ENCODE measurements at regions not wholly inside any gene's neighbourhood (a gene's known extent, or its start where the extent isn't known, plus 50 kb on each side); places are given as distances from the start of the nearest gene placed in this dataset.

GRCh38 chr10:84571146-84571545 lies 242.8 kb downstream of the CCSER2 start:
- no peaks in the 10 kb centered on the region for H3K9me3 Mint-ChIP-seq
- no peak for DNase-seq
- peaks cover 6% of the 10 kb centered on the region for H3K27me3 Mint-ChIP-seq (ENCODE audit: low read depth)
- H3K4me3 Mint-ChIP-seq = no peak overlapping the region
- no peak overlapping the region for H3K27ac Mint-ChIP-seq
- H3K36me3 Mint-ChIP-seq (ENCODE audit: low read depth) = no peaks in the 10 kb centered on the region
- CTCF ChIA-PET = no interaction called here
- intact Hi-C loops (cut with micrococcal nuclease) = no loop called here
- H3K4me1 Mint-ChIP-seq (ENCODE audit: low read depth) = no peaks in the 10 kb centered on the region

GRCh38 chr10:84574102-84574501 lies 245.7 kb downstream of the CCSER2 start:
- H3K36me3 Mint-ChIP-seq (ENCODE audit: low read depth) = no peaks in the 10 kb centered on the region
- CTCF ChIA-PET = no interaction called here
- H3K27ac Mint-ChIP-seq = no peak overlapping the region
- no peak overlapping the region for H3K4me3 Mint-ChIP-seq
- H3K9me3 Mint-ChIP-seq = no peaks in the 10 kb centered on the region
- no peak for DNase-seq
- peaks cover under 1% of the 10 kb centered on the region for H3K27me3 Mint-ChIP-seq (ENCODE audit: low read depth)
- intact Hi-C loops (cut with micrococcal nuclease) = no loop called here
- no peaks in the 10 kb centered on the region for H3K4me1 Mint-ChIP-seq (ENCODE audit: low read depth)

GRCh38 chr10:84581976-84582375 lies 253.6 kb downstream of the CCSER2 start:
- CTCF ChIA-PET = no interaction called here

DNA sequence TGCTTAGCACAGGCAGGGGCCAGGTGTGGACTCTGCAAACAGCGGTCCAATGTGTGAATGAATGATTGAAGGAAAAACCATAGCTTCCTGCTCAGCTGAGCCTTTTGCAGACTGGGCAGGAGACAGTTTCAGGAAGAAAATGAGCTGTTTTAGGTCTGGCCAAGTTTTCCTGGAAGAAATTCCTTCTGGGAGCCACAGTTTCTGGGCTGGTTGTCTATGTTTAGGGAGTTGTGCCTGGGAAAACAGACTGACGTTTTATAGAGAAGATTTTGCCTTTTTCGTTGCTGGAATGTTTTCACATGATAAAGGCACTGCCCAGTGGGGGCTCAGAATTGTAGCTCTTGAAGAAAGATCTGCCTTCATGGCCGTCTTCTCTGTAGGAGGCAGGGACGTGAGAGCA lies 255.1 kb downstream of the CCSER2 start:
- intact Hi-C loops (cut with micrococcal nuclease) = no loop called here
- CTCF ChIA-PET = no interaction called here
- Mint-ChIP-seq H3K27me3 (ENCODE audit: low read depth) (peaks cover 3% of the 10 kb centered on the region), H3K9me3 (no peaks in the 10 kb centered on the region), H3K4me3 (no peak overlapping the region), H3K4me1 (ENCODE audit: low read depth) (no peaks in the 10 kb centered on the region), H3K27ac (no peak overlapping the region), H3K36me3 (ENCODE audit: low read depth) (no peaks in the 10 kb centered on the region)
- DNase-seq = no peak

More at GRCh38 chr10:84581976-84582375, 253.6 kb downstream of the CCSER2 start:
- no peak overlapping the region for H3K27ac Mint-ChIP-seq
- no peaks in the 10 kb centered on the region for H3K9me3 Mint-ChIP-seq
- intact Hi-C loops (cut with micrococcal nuclease) = no loop called here
- no peaks in the 10 kb centered on the region for H3K36me3 Mint-ChIP-seq (ENCODE audit: low read depth)
- peaks cover 3% of the 10 kb centered on the region for H3K27me3 Mint-ChIP-seq (ENCODE audit: low read depth)
- no peak overlapping the region for H3K4me3 Mint-ChIP-seq
- no peak for DNase-seq
- no peaks in the 10 kb centered on the region for H3K4me1 Mint-ChIP-seq (ENCODE audit: low read depth)

DNA sequence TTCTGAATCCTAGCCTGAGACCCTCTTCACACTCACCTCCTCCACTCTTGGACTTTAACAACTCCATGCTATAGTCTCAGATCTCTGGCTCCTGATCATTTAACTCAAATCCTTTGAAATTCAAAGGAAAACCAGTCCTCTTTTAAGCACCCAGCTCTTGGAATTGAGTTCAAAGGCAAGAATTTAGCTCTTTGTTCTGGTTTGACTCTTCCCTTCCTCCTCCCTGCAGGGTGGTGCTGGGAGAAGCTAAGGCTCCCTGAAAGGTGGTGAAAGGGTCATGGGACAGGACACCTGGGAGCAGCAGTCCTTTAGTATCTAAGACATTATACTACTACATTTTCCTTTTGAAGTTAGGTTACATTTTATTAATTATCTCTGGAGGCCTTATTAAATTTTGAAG lies 259.4 kb downstream of the CCSER2 start:
- no peak for DNase-seq
- no peak overlapping the region for H3K27ac Mint-ChIP-seq
- no peaks in the 10 kb centered on the region for H3K4me1 Mint-ChIP-seq (ENCODE audit: low read depth)
- no peaks in the 10 kb centered on the region for H3K9me3 Mint-ChIP-seq
- H3K27me3 Mint-ChIP-seq (ENCODE audit: low read depth) = no peaks in the 10 kb centered on the region
- no peak overlapping the region for H3K4me3 Mint-ChIP-seq
- intact Hi-C loops (cut with micrococcal nuclease) = no loop called here
- CTCF ChIA-PET = interaction anchor here (0.6 kb wide), 1 partner anchor 11 kb away, joined by 3 read pairs; no protein-coding TSS in a partner anchor
- no peaks in the 10 kb centered on the region for H3K36me3 Mint-ChIP-seq (ENCODE audit: low read depth)

DNA sequence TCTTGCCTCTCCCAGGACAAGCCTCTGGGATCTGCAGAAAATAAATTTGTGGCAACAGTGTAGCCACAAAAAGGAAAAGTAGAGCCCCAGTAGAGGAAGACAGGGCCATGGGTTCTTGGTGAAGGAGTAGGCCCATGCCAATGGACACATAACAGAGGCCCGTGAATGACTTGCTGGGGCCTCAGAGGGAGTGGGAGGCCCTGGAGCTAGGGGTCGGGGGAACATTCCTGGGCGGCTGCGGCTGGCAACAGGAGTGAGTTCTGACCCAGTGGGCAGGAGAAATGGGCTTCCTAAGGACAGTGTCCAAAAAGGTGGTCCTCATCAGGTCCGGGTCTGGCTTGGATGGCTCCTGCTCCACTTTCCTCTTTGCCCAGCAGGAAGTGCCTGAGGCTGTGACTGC lies 260.0 kb downstream of the CCSER2 start:
- H3K36me3 Mint-ChIP-seq (ENCODE audit: low read depth) = no peaks in the 10 kb centered on the region

GRCh38 chr10:84588971-84589370 lies 260.6 kb downstream of the CCSER2 start:
- CTCF ChIA-PET = no interaction called here

More for the DNA sequence above, 260.0 kb downstream of the CCSER2 start:
- CTCF ChIA-PET = no interaction called here
- Mint-ChIP-seq H3K27me3 (ENCODE audit: low read depth) (peaks cover 3% of the 10 kb centered on the region), H3K9me3 (no peaks in the 10 kb centered on the region), H3K27ac (no peak overlapping the region), H3K4me3 (no peak overlapping the region), H3K4me1 (ENCODE audit: low read depth) (no peaks in the 10 kb centered on the region)
- intact Hi-C loops (cut with micrococcal nuclease) = no loop called here
- no peak for DNase-seq

GRCh38 chr10:84589526-84590205 lies 261.3 kb downstream of the CCSER2 start:
- CTCF ChIA-PET = no interaction called here
- H3K27ac Mint-ChIP-seq = no peak overlapping the region
- H3K4me1 Mint-ChIP-seq (ENCODE audit: low read depth) = no peaks in the 10 kb centered on the region
- H3K36me3 Mint-ChIP-seq (ENCODE audit: low read depth) = no peaks in the 10 kb centered on the region
- no peaks in the 10 kb centered on the region for H3K9me3 Mint-ChIP-seq
- no peak for DNase-seq
- peaks cover 3% of the 10 kb centered on the region for H3K27me3 Mint-ChIP-seq (ENCODE audit: low read depth)
- H3K4me3 Mint-ChIP-seq = no peak overlapping the region
- intact Hi-C loops (cut with micrococcal nuclease) = no loop called here

More at GRCh38 chr10:84588971-84589370, 260.6 kb downstream of the CCSER2 start:
- no peaks in the 10 kb centered on the region for H3K9me3 Mint-ChIP-seq
- no peak overlapping the region for H3K27ac Mint-ChIP-seq
- H3K4me1 Mint-ChIP-seq (ENCODE audit: low read depth) = no peaks in the 10 kb centered on the region
- no peaks in the 10 kb centered on the region for H3K36me3 Mint-ChIP-seq (ENCODE audit: low read depth)
- no peak for DNase-seq
- intact Hi-C loops (cut with micrococcal nuclease) = no loop called here
- H3K4me3 Mint-ChIP-seq = no peak overlapping the region
- H3K27me3 Mint-ChIP-seq (ENCODE audit: low read depth) = peaks cover 3% of the 10 kb centered on the region

- H3K27me3 Mint-ChIP-seq (ENCODE audit: low read depth) = peaks cover 5% of the 10 kb centered on the region
- H3K27ac Mint-ChIP-seq = no peak overlapping the region
- no peaks in the 10 kb centered on the region for H3K36me3 Mint-ChIP-seq (ENCODE audit: low read depth)
- no peaks in the 10 kb centered on the region for H3K4me1 Mint-ChIP-seq (ENCODE audit: low read depth)
- intact Hi-C loops (cut with micrococcal nuclease) = no loop called here
- no peak for DNase-seq
- CTCF ChIA-PET = no interaction called here
- H3K4me3 Mint-ChIP-seq = no peak overlapping the region
- no peaks in the 10 kb centered on the region for H3K9me3 Mint-ChIP-seq
Measured at GRCh38 chr10:84590327-84591193, 262.2 kb downstream of the CCSER2 start.

- Mint-ChIP-seq H3K4me3 (no peak overlapping the region), H3K27me3 (ENCODE audit: low read depth) (peaks cover 9% of the 10 kb centered on the region), H3K27ac (no peak overlapping the region), H3K4me1 (ENCODE audit: low read depth) (no peaks in the 10 kb centered on the region), H3K9me3 (peaks cover 5% of the 10 kb centered on the region), H3K36me3 (ENCODE audit: low read depth) (no peaks in the 10 kb centered on the region)
- no peak for DNase-seq
- intact Hi-C loops (cut with micrococcal nuclease) = no loop called here
- CTCF ChIA-PET = no interaction called here
Measured at GRCh38 chr10:84593506-84593905, 265.1 kb downstream of the CCSER2 start.

GRCh38 chr10:84596585-84596984 lies 268.2 kb downstream of the CCSER2 start:
- CTCF ChIA-PET = interaction anchor here (1.1 kb wide), 1 partner anchor 20 kb away, joined by 3 read pairs; no protein-coding TSS in a partner anchor
- H3K27me3 Mint-ChIP-seq (ENCODE audit: low read depth) = peaks cover 14% of the 10 kb centered on the region
- no peaks in the 10 kb centered on the region for H3K36me3 Mint-ChIP-seq (ENCODE audit: low read depth)
- no peak for DNase-seq
- intact Hi-C loops (cut with micrococcal nuclease) = no loop called here
- peaks cover 5% of the 10 kb centered on the region for H3K9me3 Mint-ChIP-seq
- H3K4me3 Mint-ChIP-seq = no peak overlapping the region
- H3K27ac Mint-ChIP-seq = no peak overlapping the region
- H3K4me1 Mint-ChIP-seq (ENCODE audit: low read depth) = no peaks in the 10 kb centered on the region

- H3K27ac Mint-ChIP-seq = no peak overlapping the region
- H3K4me1 Mint-ChIP-seq (ENCODE audit: low read depth) = no peaks in the 10 kb centered on the region
- H3K9me3 Mint-ChIP-seq = peaks cover 5% of the 10 kb centered on the region
- intact Hi-C loops (cut with micrococcal nuclease) = no loop called here
- CTCF ChIA-PET = no interaction called here
- peaks cover 11% of the 10 kb centered on the region for H3K27me3 Mint-ChIP-seq (ENCODE audit: low read depth)
- DNase-seq = no peak
- H3K4me3 Mint-ChIP-seq = no peak overlapping the region
- no peaks in the 10 kb centered on the region for H3K36me3 Mint-ChIP-seq (ENCODE audit: low read depth)
Measured at GRCh38 chr10:84599254-84599653, 270.9 kb downstream of the CCSER2 start.

GRCh38 chr10:84600947-84601346 lies 272.6 kb downstream of the CCSER2 start:
- no peak for DNase-seq
- H3K27ac Mint-ChIP-seq = no peak overlapping the region
- intact Hi-C loops (cut with micrococcal nuclease) = no loop called here
- no peak overlapping the region for H3K4me3 Mint-ChIP-seq
- H3K9me3 Mint-ChIP-seq = peaks cover 5% of the 10 kb centered on the region
- H3K36me3 Mint-ChIP-seq (ENCODE audit: low read depth) = no peaks in the 10 kb centered on the region
- CTCF ChIA-PET = no interaction called here
- no peaks in the 10 kb centered on the region for H3K4me1 Mint-ChIP-seq (ENCODE audit: low read depth)
- peaks cover 11% of the 10 kb centered on the region for H3K27me3 Mint-ChIP-seq (ENCODE audit: low read depth)
